Occipital lobe (tissue), 2 donors: ENCODE measurements at regions not wholly inside any gene's neighbourhood (a gene's known extent, or its start where the extent isn't known, plus 50 kb on each side); places are given as distances from the start of the nearest gene placed in this dataset. TPM values are rescaled to one million over a fixed set of nuclear protein-coding genes. Genes with fewer than 3 reads are reported as not detected.
A peak's percentile ranks its signal among the peaks of the same experiment; 100 is the strongest.
"Not testable (repeated sequence)": the region's sequence is repeated elsewhere in the genome, so short reads cannot be mapped to it uniquely, and the experiment has no call there.

Experiments used
- DNase-seq: peaks from one replicate; lab custom pipeline; 2025; lab: John Stamatoyannopoulos, UW
- small RNA-seq: library from RNA; depleted of rRNA; stranded (forward); fragments of <200 nt; gene quantifications from one replicate; pipeline ENCODE3, GENCODE V24; 2014

- DNase-seq = not testable (repeated sequence)
These were observed 168.7 kb upstream of the SOX14 start for GRCh38 chr3:137595415-137595814.

DNA sequence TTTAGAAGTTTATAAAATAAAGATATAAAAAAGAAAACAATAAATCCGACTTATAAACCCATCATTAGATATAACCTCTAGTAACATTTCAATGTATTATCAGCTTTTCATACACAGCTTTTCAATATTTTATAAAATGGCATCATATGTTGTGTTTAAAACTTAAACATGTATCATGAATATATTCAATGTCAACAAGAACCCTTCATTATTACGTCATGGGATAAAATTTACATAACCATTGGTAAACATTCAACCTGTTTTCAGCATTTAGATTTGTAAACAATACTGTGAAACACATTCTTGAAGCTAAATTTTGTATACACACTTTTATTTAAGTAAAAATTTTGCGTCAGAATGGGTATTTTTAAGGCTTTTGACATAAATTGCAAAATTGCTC, 153.4 kb upstream of the SOX14 start:
- no peak for DNase-seq

DNA sequence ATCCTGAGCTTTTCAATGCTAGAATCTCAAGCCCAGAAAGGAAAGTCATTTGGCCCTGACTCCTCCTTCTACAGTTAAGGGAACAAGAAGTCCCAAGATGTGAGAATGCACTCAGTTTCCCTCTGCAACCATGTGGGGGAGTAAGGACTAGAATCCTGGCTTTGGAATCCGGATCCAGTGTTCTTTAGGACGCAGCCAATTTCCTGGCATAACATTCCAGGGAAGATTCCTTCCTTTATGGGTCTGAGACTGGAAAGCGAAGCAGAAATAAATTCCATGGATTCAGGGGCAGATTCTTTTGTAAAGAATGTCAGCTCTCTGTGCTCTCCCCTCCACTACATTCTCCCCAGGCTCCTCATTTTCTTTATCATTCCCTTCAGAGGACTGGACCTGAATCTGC, 151.8 kb upstream of the SOX14 start:
- DNase-seq = no peak

- DNase-seq = no peak
These were observed 148.3 kb upstream of the SOX14 start for GRCh38 chr3:137615659-137616418.

- DNase-seq = no peak
These were observed 122.0 kb upstream of the SOX14 start for GRCh38 chr3:137641879-137642704.

- peak; percentile 13 for DNase-seq
These were observed 121.3 kb upstream of the SOX14 start for GRCh38 chr3:137642831-137643230.

DNA sequence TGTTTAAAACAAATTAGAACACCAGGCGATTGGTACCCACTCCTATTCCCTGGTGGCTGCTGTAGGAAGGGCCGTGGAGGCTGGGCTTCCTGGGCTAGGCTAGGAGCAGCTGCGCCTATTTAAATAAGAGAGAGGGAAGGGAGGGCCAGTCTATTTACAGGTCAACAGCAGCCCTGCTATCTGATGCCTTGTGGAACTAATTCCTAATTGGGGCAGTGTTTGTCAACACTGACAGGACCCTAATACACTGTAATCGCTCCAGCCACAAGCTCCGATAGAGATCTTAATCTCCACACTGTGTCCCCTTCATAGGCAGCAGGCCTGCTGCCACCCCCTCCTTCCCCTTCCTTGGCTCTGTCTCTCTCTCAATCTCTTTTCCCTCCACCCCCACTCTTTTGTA, 116.9 kb upstream of the SOX14 start:
- DNase-seq = no peak

- DNase-seq = no peak
These were observed 94.5 kb upstream of the SOX14 start for GRCh38 chr3:137669519-137670060.

DNA sequence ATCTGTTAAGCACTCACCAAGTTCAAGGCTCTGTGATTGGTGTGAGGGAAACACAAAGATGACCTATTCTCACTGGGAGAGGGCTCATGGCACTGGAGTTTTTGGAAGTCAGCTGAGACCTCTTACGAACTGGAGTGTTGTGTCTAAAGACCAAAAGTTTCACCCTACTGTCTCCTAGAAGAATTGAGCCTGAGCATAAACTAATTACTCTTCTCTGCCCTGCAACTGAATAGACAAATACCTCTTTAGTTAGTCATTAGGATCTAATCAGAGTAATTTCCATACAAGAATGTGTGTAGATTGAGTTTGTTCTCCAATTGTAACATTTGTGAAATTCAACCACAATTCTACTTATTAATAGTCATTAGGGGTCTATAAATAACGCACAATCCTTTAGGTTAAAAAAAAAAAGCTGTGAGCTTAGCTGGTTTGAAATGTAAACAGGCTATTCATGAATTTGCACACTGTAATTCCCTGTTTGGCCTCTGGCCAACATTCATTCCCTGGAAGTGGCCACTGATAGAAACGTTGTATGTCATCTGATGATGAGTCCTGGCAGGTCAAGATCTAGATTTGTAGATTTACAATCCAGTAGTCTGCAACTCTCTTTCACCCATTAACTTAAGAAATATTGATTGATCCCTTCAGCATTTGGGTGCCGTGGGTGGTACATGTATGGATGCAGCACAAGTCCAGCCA, 76.8 kb upstream of the SOX14 start:
- DNase-seq = no peak

- DNase-seq = no peak
These were observed 71.2 kb upstream of the SOX14 start for GRCh38 chr3:137692803-137693431.

DNA sequence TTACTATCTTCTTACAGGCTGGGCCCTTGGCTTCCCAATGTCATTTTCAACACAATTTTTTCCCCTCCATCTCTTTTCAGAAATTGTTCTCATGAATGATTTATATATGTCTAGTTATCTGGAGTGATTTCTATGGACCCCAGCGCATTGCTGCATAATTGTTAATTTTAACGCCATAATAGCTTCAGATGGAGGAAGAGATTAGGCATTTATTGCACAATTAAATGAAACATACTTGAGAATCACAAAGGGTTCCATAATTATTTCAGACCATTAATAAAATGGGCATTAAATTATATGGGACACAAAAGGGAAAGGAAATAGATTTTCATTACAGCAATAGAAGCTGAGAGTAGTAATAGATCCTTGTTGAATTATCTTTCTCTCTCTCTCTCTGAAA, 70.3 kb upstream of the SOX14 start:
- no peak for DNase-seq

GRCh38 chr3:137694836-137695235, 69.3 kb upstream of the SOX14 start:
- DNase-seq = no peak

- DNase-seq = no peak
These were observed 68.8 kb upstream of the SOX14 start for GRCh38 chr3:137695351-137695750.

DNA sequence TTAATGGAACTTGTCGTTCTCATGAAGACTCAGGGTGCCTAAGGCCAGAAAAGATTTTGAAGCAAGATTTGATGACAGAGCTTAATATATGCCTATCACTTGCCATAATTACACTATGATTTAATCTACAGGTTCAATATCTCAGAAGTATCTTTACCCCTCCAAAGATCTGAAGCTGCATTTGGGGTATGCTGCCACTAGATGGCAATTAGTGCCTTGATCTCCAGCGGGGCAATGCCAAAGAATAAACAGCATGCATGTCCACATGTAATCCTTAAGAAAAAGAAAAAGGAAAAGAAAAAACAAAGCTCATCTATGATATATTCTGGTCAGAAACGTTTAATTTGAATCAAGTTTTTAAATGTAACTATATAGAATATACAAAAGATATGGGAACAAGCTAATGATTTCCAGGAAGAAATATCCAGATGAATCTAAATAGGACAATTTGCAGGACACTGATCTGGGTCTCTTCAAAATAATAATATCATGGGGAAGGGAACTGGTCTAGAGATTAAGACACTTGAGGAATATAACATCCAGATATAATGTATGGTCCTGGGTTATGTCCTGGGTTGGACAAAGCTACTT, 55.0 kb upstream of the SOX14 start:
- no peak for DNase-seq

- not testable (repeated sequence) for DNase-seq
These were observed 50.1 kb upstream of the SOX14 start for GRCh38 chr3:137713965-137714364.

Small RNA genes lying in the stretch of these regions (small RNA-seq; reads per million reads assigned to genes)
- not detected for gene RNA5SP142
